Lung (tissue), 11 donors: ENCODE measurements at regions not wholly inside any gene's neighbourhood (a gene's known extent, or its start where the extent isn't known, plus 50 kb on each side); places are given as distances from the start of the nearest gene placed in this dataset.
A peak's percentile ranks its signal among the peaks of the same experiment; 100 is the strongest.

Experiments
- ATAC-seq: fragments of 200-7000 bp; cut with Tn5 transposase; one replicate; pipeline ENCODE4 v1.9.1; 2020; ENCODE audit warnings: moderate number of reproducible peaks; ENCODE audit not compliant: insufficient read depth, low FRiP score
- DNase-seq, 3 donors: peaks; one replicate each; pipeline ENCODE4 v3.0.0-alpha.2; 2013 to 2017
- H3K27ac ChIP-seq, 2 donors: one replicate each; pipeline ENCODE4 v1.5.1; 2013; ENCODE audit warnings: mild to moderate bottlenecking in 2 of 2, moderate library complexity in 2 of 2, control low read depth in 1 of 2, inconsistent platforms in 1 of 2, low read depth in 1 of 2, low read length in 1 of 2
- H3K27me3 ChIP-seq, 3 donors: one replicate each; pipeline ENCODE4 v1.5.1; 2013; ENCODE audit warnings: low read length in 2 of 3; ENCODE audit not compliant: control insufficient read depth in 3 of 3, insufficient read depth in 3 of 3
- H3K36me3 ChIP-seq, 4 donors: one replicate each; pipeline ENCODE4 v1.5.1; 2013; ENCODE audit warnings: low read length in 4 of 4, mild to moderate bottlenecking in 1 of 4, moderate library complexity in 1 of 4; ENCODE audit not compliant: control insufficient read depth in 4 of 4, insufficient read depth in 4 of 4
- H3K4me1 ChIP-seq, 5 donors: one replicate each; pipeline ENCODE4 v1.5.1; 2013; ENCODE audit warnings: low read length in 5 of 5, mild to moderate bottlenecking in 2 of 5, moderate library complexity in 1 of 5; ENCODE audit not compliant: control insufficient read depth in 5 of 5, insufficient read depth in 5 of 5
- H3K4me3 ChIP-seq: one replicate; pipeline ENCODE4 v1.5.1; 2013; ENCODE audit warnings: mild to moderate bottlenecking, control low read depth, moderate library complexity
- H3K9ac ChIP-seq, 2 donors: one replicate each; pipeline ENCODE4 v1.5.1; 2013; ENCODE audit warnings: low read length in 2 of 2, control low read depth in 1 of 2; ENCODE audit not compliant: insufficient read depth in 1 of 2
- H3K9me3 ChIP-seq, 4 donors: one replicate each; pipeline ENCODE4 v1.5.1; 2013; ENCODE audit warnings: low read length in 3 of 4, mild to moderate bottlenecking in 1 of 4, moderate library complexity in 1 of 4; ENCODE audit not compliant: control insufficient read depth in 4 of 4, insufficient read depth in 3 of 4
- CTCF ChIP-seq: IDR thresholded peaks from 2 replicates; pipeline ENCODE4 v1.5.1; 2012; ENCODE audit warnings: mild to moderate bottlenecking; ENCODE audit errors: control extremely low read depth, extremely low read depth
- WGBS, 2 donors: extraction: QIAGEN DNeasy Blood & Tissue Kit; methylation state at CpG; one replicate each; pipeline ENCODE4 v1.1.7; 2013; 5-methylcytosine and 5-hydroxymethylcytosine counted together
- donor health status: control.
- donor health status: control.
- donor health status: Bipolar disorder and iron deficiency.
- donor health status: healthy.
- donor health status: DM: yes; HTN: yes; CAD: no.

GRCh38 chrX:138928737-138929459 lies 217.4 kb upstream of the FGF13 start:
- H3K9ac ChIP-seq = no peak overlapping the region
- ATAC-seq (no peak), DNase-seq (no peak)
- peaks cover 0 to 7% (median 6%) of the 10 kb centered on the region in 3 donors for H3K27me3 ChIP-seq
- WGBS, 2 donors = 49 to 60% methylated on average over 1 of the region's 1 CpG
- peaks cover 0 to 4% (median 0%) of the 10 kb centered on the region in 5 donors for H3K4me1 ChIP-seq
- no peaks in the 10 kb centered on the region for H3K9me3 ChIP-seq
- TF ChIP-seq CTCF = no peak
- no peaks in the 10 kb centered on the region for H3K36me3 ChIP-seq
- H3K4me3 ChIP-seq = no peak overlapping the region
- H3K27ac ChIP-seq = no peak overlapping the region

- no peak overlapping the region for H3K9ac ChIP-seq
- no peaks in the 10 kb centered on the region for H3K36me3 ChIP-seq
- H3K9me3 ChIP-seq = no peaks in the 10 kb centered on the region
- 34 to 56% methylated on average over 3 of the region's 3 CpGs for WGBS, 2 donors
- H3K4me3 ChIP-seq = no peak overlapping the region
- H3K4me1 ChIP-seq = peaks cover 0 to 3% (median 0%) of the 10 kb centered on the region in 5 donors
- TF ChIP-seq CTCF = no peak
- peaks cover 0 to 24% (median 11%) of the 10 kb centered on the region in 3 donors for H3K27me3 ChIP-seq
- no peak overlapping the region for H3K27ac ChIP-seq
- ATAC-seq (no peak), DNase-seq (no peak)
Measured at GRCh38 chrX:138925330-138925729, 213.8 kb upstream of the FGF13 start.

GRCh38 chrX:138923805-138924204 lies 212.3 kb upstream of the FGF13 start:
- TF ChIP-seq CTCF = no peak
- DNase-seq = no peak
- H3K27me3 ChIP-seq = peaks cover 0 to 25% (median 11%) of the 10 kb centered on the region in 3 donors
- ATAC-seq = no peak
- no peaks in the 10 kb centered on the region for H3K4me1 ChIP-seq
- no peak overlapping the region for H3K9ac ChIP-seq
- H3K36me3 ChIP-seq = no peaks in the 10 kb centered on the region
- no peaks in the 10 kb centered on the region for H3K9me3 ChIP-seq
- H3K27ac ChIP-seq = no peak overlapping the region
- H3K4me3 ChIP-seq = no peak overlapping the region

GRCh38 chrX:138921031-138921430 lies 209.5 kb upstream of the FGF13 start:
- Histone ChIP-seq H3K4me3 (no peak overlapping the region), H3K27ac (no peak overlapping the region), H3K9ac (no peak overlapping the region), H3K36me3 (no peaks in the 10 kb centered on the region), H3K4me1 (no peaks in the 10 kb centered on the region), H3K27me3 (peaks cover under 1 to 34% (median 31%) of the 10 kb centered on the region in 3 donors), H3K9me3 (no peaks in the 10 kb centered on the region)
- WGBS, 2 donors = 5 to 39% methylated on average over 2 of the region's 2 CpGs
- ATAC-seq = no peak
- no peak for TF ChIP-seq CTCF
- DNase-seq = peak in 2 of 3 donors; percentile 4 to 33
